ENCODE measurements at regions not wholly inside any gene's neighbourhood (a gene's known extent, or its start where the extent isn't known, plus 50 kb on each side); places are given as distances from the start of the nearest gene placed in this dataset.

- no peak overlapping the region for H3K4me3 ChIP-seq (ENCODE audit: low read depth, low read length)
- DNase-seq (ENCODE audit: low read depth) = no peak
- no peak for TF ChIP-seq CTCF (IDR thresholded peaks at IDR 0.05; ENCODE audit: insufficient read depth, low read depth, low read length, missing control alignments)
These were observed 120.6 kb upstream of the EPHA3 start for GRCh38 chr3:88986834-88987233.

- no peak for TF ChIP-seq CTCF (IDR thresholded peaks at IDR 0.05; ENCODE audit: insufficient read depth, low read depth, low read length, missing control alignments)
- H3K4me3 ChIP-seq (ENCODE audit: low read depth, low read length) = no peak overlapping the region
- no peak for DNase-seq (ENCODE audit: low read depth)
These were observed 119.6 kb upstream of the EPHA3 start for GRCh38 chr3:88987776-88988175.

GRCh38 chr3:88988906-88989305 is 118.5 kb upstream of the EPHA3 start:
- H3K4me3 ChIP-seq (ENCODE audit: low read depth, low read length) = no peak overlapping the region
- TF ChIP-seq CTCF (IDR thresholded peaks at IDR 0.05; ENCODE audit: insufficient read depth, low read depth, low read length, missing control alignments) = no peak
- DNase-seq (ENCODE audit: low read depth) = no peak

- TF ChIP-seq CTCF (IDR thresholded peaks at IDR 0.05; ENCODE audit: insufficient read depth, low read depth, low read length, missing control alignments) = no peak
- DNase-seq (ENCODE audit: low read depth) = no peak
- no peak overlapping the region for H3K4me3 ChIP-seq (ENCODE audit: low read depth, low read length)
These were observed 115.9 kb upstream of the EPHA3 start for GRCh38 chr3:88991496-88991895.

- TF ChIP-seq CTCF (IDR thresholded peaks at IDR 0.05; ENCODE audit: insufficient read depth, low read depth, low read length, missing control alignments) = no peak
- no peak overlapping the region for H3K4me3 ChIP-seq (ENCODE audit: low read depth, low read length)
- no peak for DNase-seq (ENCODE audit: low read depth)
These were observed 110.7 kb upstream of the EPHA3 start for GRCh38 chr3:88996691-88997090.

GRCh38 chr3:88997260-88997659 is 110.2 kb upstream of the EPHA3 start:
- no peak overlapping the region for H3K4me3 ChIP-seq (ENCODE audit: low read depth, low read length)
- no peak for DNase-seq (ENCODE audit: low read depth)
- no peak for TF ChIP-seq CTCF (IDR thresholded peaks at IDR 0.05; ENCODE audit: insufficient read depth, low read depth, low read length, missing control alignments)

- no peak for DNase-seq (ENCODE audit: low read depth)
- no peak overlapping the region for H3K4me3 ChIP-seq (ENCODE audit: low read depth, low read length)
- no peak for TF ChIP-seq CTCF (IDR thresholded peaks at IDR 0.05; ENCODE audit: insufficient read depth, low read depth, low read length, missing control alignments)
These were observed 106.5 kb upstream of the EPHA3 start for GRCh38 chr3:89000886-89001285.
